Left kidney (tissue), 1 donor: ENCODE measurements at regions not wholly inside any gene's neighbourhood (a gene's known extent, or its start where the extent isn't known, plus 50 kb on each side); places are given as distances from the start of the nearest gene placed in this dataset.
"Not testable (repeated sequence)": the region's sequence is repeated elsewhere in the genome, so short reads cannot be mapped to it uniquely, and the experiment has no call there.

Experiments used
- DNase-seq: peaks from one replicate; pipeline ENCODE4 v3.0.0-alpha.2; 2013

- DNase-seq = not testable (repeated sequence)
These were observed 2025.4 kb downstream of the OLFM4 start for GRCh38 chr13:55053891-55054550.

GRCh38 chr13:55055666-55056065 is 2027.1 kb downstream of the OLFM4 start:
- DNase-seq = not testable (repeated sequence)

- DNase-seq = no peak
These were observed 2034.0 kb downstream of the OLFM4 start for GRCh38 chr13:55062662-55063061.

GRCh38 chr13:55067946-55068345 is 2039.3 kb downstream of the OLFM4 start:
- no peak for DNase-seq

- DNase-seq = no peak
These were observed 2041.1 kb downstream of the OLFM4 start for GRCh38 chr13:55069746-55070145.

GRCh38 chr13:55073000-55073399 is 2044.4 kb downstream of the OLFM4 start:
- DNase-seq = no peak

- DNase-seq = no peak
These were observed 2056.0 kb downstream of the OLFM4 start for GRCh38 chr13:55084630-55085029.

- no peak for DNase-seq
These were observed 2053.6 kb upstream of the PRR20A start for GRCh38 chr13:55087085-55087484.

GRCh38 chr13:55090612-55091011 is 2050.1 kb upstream of the PRR20A start:
- no peak for DNase-seq

GRCh38 chr13:55091172-55091571 is 2049.5 kb upstream of the PRR20A start:
- DNase-seq = no peak

GRCh38 chr13:55106509-55106908 is 2034.2 kb upstream of the PRR20A start:
- DNase-seq = no peak

- DNase-seq = no peak
These were observed 2020.1 kb upstream of the PRR20A start for GRCh38 chr13:55120631-55121030.

GRCh38 chr13:55155046-55155445 is 1985.7 kb upstream of the PRR20A start:
- no peak for DNase-seq

- no peak for DNase-seq
These were observed 1981.0 kb upstream of the PRR20A start for GRCh38 chr13:55159765-55160164.

GRCh38 chr13:55160867-55161266 is 1979.9 kb upstream of the PRR20A start:
- DNase-seq = no peak

GRCh38 chr13:55178582-55178981 is 1962.1 kb upstream of the PRR20A start:
- not testable (repeated sequence) for DNase-seq

- no peak for DNase-seq
These were observed 1949.7 kb upstream of the PRR20A start for GRCh38 chr13:55190996-55191395.

GRCh38 chr13:55199134-55199533 is 1941.6 kb upstream of the PRR20A start:
- no peak for DNase-seq

GRCh38 chr13:55214841-55215345 is 1925.8 kb upstream of the PRR20A start:
- DNase-seq = no peak

GRCh38 chr13:55219538-55219937 is 1921.2 kb upstream of the PRR20A start:
- DNase-seq = no peak

GRCh38 chr13:55229906-55230569 is 1910.7 kb upstream of the PRR20A start:
- DNase-seq = no peak

- no peak for DNase-seq
These were observed 1910.2 kb upstream of the PRR20A start for GRCh38 chr13:55230570-55230908.

GRCh38 chr13:55234311-55234710 is 1906.4 kb upstream of the PRR20A start:
- DNase-seq = no peak
